Fibroblast of the aortic adventitia (primary cell): ENCODE measurements at regions not wholly inside any gene's neighbourhood (a gene's known extent, or its start where the extent isn't known, plus 50 kb on each side); places are given as distances from the start of the nearest gene placed in this dataset.

Source experiments
- DNase-seq: peaks from one replicate; pipeline ENCODE4 v3.0.0-alpha.2; 2010; ENCODE audit warnings: low read depth
- H3K4me3 ChIP-seq: 2 replicates; pipeline ENCODE4 v1.5.1; 2011; ENCODE audit warnings: low read depth, mild to moderate bottlenecking, control low read depth, low read length, moderate library complexity
- TF ChIP-seq, protein P1 (sequence below): IDR thresholded peaks from 2 replicates; pipeline ENCODE4 v1.5.1; 2011; ENCODE audit warnings: mild to moderate bottlenecking, low read length, control low read depth, inconsistent platforms; ENCODE audit not compliant: insufficient read depth

DNA sequence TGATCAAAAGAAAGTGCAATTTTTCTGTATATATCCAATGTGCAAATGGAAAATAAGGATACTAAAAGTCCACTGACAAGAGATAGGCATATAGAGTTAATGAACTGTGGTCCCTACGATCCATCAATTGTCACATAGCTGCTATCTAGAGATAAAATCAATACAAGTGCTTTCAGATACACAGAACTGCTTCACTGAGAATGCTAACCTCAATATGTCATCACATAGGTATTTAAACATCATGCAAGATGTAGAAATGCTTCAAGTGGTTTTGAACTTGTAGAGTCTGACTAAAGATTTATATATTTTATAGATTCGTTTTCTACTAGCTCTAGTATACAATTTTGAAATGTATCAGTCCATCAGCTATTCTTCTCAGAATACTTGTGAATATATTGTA lies 1604.7 kb downstream of the PLA2G4A start:
- no peak overlapping the region for H3K4me3 ChIP-seq
- TF ChIP-seq, protein P1, sequence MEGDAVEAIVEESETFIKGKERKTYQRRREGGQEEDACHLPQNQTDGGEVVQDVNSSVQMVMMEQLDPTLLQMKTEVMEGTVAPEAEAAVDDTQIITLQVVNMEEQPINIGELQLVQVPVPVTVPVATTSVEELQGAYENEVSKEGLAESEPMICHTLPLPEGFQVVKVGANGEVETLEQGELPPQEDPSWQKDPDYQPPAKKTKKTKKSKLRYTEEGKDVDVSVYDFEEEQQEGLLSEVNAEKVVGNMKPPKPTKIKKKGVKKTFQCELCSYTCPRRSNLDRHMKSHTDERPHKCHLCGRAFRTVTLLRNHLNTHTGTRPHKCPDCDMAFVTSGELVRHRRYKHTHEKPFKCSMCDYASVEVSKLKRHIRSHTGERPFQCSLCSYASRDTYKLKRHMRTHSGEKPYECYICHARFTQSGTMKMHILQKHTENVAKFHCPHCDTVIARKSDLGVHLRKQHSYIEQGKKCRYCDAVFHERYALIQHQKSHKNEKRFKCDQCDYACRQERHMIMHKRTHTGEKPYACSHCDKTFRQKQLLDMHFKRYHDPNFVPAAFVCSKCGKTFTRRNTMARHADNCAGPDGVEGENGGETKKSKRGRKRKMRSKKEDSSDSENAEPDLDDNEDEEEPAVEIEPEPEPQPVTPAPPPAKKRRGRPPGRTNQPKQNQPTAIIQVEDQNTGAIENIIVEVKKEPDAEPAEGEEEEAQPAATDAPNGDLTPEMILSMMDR, result no peak
- no peak for DNase-seq

GRCh38 chr1:188444526-188444925 lies 1615.8 kb downstream of the PLA2G4A start:
- TF ChIP-seq, protein P1, result no peak
- DNase-seq, result no peak
- H3K4me3 ChIP-seq, result no peak overlapping the region

- H3K4me3 ChIP-seq, result no peak overlapping the region
- DNase-seq, result no peak
- TF ChIP-seq, protein P1, result no peak
Observed at GRCh38 chr1:188462837-188463236, 1634.1 kb downstream of the PLA2G4A start.

GRCh38 chr1:188463919-188464318 lies 1635.2 kb downstream of the PLA2G4A start:
- no peak overlapping the region for H3K4me3 ChIP-seq
- TF ChIP-seq, protein P1, result no peak
- no peak for DNase-seq

- H3K4me3 ChIP-seq, result no peak overlapping the region
- TF ChIP-seq, protein P1, result no peak
- DNase-seq, result no peak
Observed at GRCh38 chr1:188466539-188466938, 1637.8 kb downstream of the PLA2G4A start.

DNA sequence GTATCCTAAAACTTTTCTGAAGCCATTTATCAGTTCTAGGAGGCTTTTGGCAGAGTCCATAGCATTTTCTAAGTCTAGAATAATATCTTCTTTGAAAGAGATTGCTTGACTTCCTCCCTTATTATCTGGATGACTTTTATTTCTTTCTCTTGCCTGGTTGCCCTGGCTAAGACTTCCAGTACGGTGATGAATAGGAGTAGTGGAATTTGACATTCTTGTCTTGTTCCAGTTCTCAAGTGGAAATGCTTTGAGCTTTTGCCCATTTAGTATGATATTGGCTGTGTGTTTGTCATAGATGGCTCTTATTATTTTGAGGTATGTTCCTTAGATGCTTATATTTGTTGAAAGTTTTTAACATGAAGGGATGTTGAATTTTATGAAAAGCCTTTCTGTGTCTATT lies 1647.9 kb downstream of the PLA2G4A start:
- DNase-seq, result peak; percentile 13
- H3K4me3 ChIP-seq, result no peak overlapping the region
- TF ChIP-seq, protein P1, result no peak

DNA sequence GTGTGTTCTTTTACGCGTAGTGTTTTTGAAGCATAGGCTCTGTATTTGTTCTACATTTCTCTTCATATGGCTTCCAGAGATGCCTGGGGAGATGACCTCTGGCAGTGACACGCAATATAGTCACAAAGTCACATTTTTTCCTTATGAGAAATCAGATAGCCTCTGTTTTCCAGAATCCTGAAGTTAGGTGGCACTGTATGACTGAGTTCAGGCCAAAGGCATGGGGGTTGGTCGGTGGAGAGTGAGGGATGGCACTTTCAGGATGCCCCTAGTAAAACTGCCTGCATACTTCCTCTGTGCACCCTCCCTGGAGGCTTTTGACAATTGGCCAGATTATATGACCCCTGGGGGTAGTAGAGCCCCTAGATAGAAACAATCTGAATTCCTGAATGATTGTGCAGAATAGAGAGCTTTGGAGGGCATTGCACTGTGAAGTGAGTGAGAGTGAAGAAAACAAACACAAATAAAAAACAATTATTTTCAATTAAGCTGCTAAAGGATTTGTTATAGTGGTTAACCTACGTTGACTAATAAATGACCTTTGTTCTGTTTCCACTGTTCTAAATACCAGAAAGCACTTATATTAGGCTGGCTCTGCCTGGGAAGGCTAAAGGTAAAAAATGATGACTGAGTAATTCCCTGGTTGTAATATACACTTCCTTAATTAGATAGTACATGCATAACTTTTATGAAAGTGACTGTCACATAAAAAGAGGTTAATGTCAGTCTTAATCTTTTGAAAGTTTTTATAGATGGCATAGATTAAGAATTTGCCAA lies 1660.8 kb downstream of the PLA2G4A start:
- H3K4me3 ChIP-seq, result no peak overlapping the region
- TF ChIP-seq, protein P1, result no peak
- DNase-seq, result no peak
